ENCODE measurements at regions not wholly inside any gene's neighbourhood (a gene's known extent, or its start where the extent isn't known, plus 50 kb on each side); places are given as distances from the start of the nearest gene placed in this dataset.
"Not testable (repeated sequence)": the region's sequence is repeated elsewhere in the genome, so short reads cannot be mapped to it uniquely, and the experiment has no call there.

- no peak for TF ChIP-seq CTCF (IDR thresholded peaks at IDR 0.05; ENCODE audit: insufficient read depth, low read length, poor library complexity, severe bottlenecking)
These were observed 893.0 kb downstream of the C4orf33 start for GRCh38 chr4:129988957-129989356.

GRCh38 chr4:129994715-129995114 lies 898.8 kb downstream of the C4orf33 start:
- Histone ChIP-seq H3K36me3 (ENCODE audit: control insufficient read depth, insufficient read depth, low read length) (no peaks in the 10 kb centered on the region), H3K4me3 (ENCODE audit: low read depth, low read length) (no peak overlapping the region), H3K27me3 (ENCODE audit: control insufficient read depth, insufficient read depth, low read length) (no peaks in the 10 kb centered on the region)
- TF ChIP-seq CTCF (IDR thresholded peaks at IDR 0.05; ENCODE audit: insufficient read depth, low read length, poor library complexity, severe bottlenecking): no peak
- no peak for DNase-seq (ENCODE audit: low read depth)

More at GRCh38 chr4:129988957-129989356, 893.0 kb downstream of the C4orf33 start:
- Histone ChIP-seq H3K4me3 (ENCODE audit: low read depth, low read length) (no peak overlapping the region), H3K36me3 (ENCODE audit: control insufficient read depth, insufficient read depth, low read length) (no peaks in the 10 kb centered on the region), H3K27me3 (ENCODE audit: control insufficient read depth, insufficient read depth, low read length) (no peaks in the 10 kb centered on the region)
- DNase-seq (ENCODE audit: low read depth): no peak

GRCh38 chr4:129998436-129999150 lies 902.6 kb downstream of the C4orf33 start:
- H3K36me3 ChIP-seq (ENCODE audit: control insufficient read depth, insufficient read depth, low read length): no peaks in the 10 kb centered on the region
- DNase-seq (ENCODE audit: low read depth): no peak
- H3K27me3 ChIP-seq (ENCODE audit: control insufficient read depth, insufficient read depth, low read length): no peaks in the 10 kb centered on the region
- TF ChIP-seq CTCF (IDR thresholded peaks at IDR 0.05; ENCODE audit: insufficient read depth, low read length, poor library complexity, severe bottlenecking): no peak
- H3K4me3 ChIP-seq (ENCODE audit: low read depth, low read length): no peak overlapping the region

GRCh38 chr4:129999156-129999555 lies 903.2 kb downstream of the C4orf33 start:
- Histone ChIP-seq H3K36me3 (ENCODE audit: control insufficient read depth, insufficient read depth, low read length) (no peaks in the 10 kb centered on the region), H3K27me3 (ENCODE audit: control insufficient read depth, insufficient read depth, low read length) (no peaks in the 10 kb centered on the region), H3K4me3 (ENCODE audit: low read depth, low read length) (no peak overlapping the region)
- DNase-seq (ENCODE audit: low read depth): no peak
- no peak for TF ChIP-seq CTCF (IDR thresholded peaks at IDR 0.05; ENCODE audit: insufficient read depth, low read length, poor library complexity, severe bottlenecking)

- Histone ChIP-seq H3K36me3 (ENCODE audit: control insufficient read depth, insufficient read depth, low read length) (no peaks in the 10 kb centered on the region), H3K4me3 (ENCODE audit: low read depth, low read length) (no peak overlapping the region), H3K27me3 (ENCODE audit: control insufficient read depth, insufficient read depth, low read length) (no peaks in the 10 kb centered on the region)
- no peak for DNase-seq (ENCODE audit: low read depth)
- no peak for TF ChIP-seq CTCF (IDR thresholded peaks at IDR 0.05; ENCODE audit: insufficient read depth, low read length, poor library complexity, severe bottlenecking)
These were observed 912.5 kb downstream of the C4orf33 start for GRCh38 chr4:130008461-130008860.

- not testable (repeated sequence) for H3K36me3 ChIP-seq (ENCODE audit: control insufficient read depth, insufficient read depth, low read length); H3K27me3 ChIP-seq (ENCODE audit: control insufficient read depth, insufficient read depth, low read length); H3K4me3 ChIP-seq (ENCODE audit: low read depth, low read length); DNase-seq (ENCODE audit: low read depth)
These were observed 916.9 kb downstream of the C4orf33 start for GRCh38 chr4:130012806-130013205.
